GM12891 (cell line): ENCODE measurements at regions not wholly inside any gene's neighbourhood (a gene's known extent, or its start where the extent isn't known, plus 50 kb on each side); places are given as distances from the start of the nearest gene placed in this dataset.

ENCODE experiments used
- DNase-seq: peaks from one replicate; pipeline ENCODE4 v3.0.0; 2011; ENCODE audit warnings: low spot score; ENCODE audit not compliant: insufficient read length
- FAIRE-seq: peaks from 2 replicates; lab custom pipeline; 2011; peaks lifted over from hg19 to GRCh38; lab: Jason Lieb, UNC
- PAX5 ChIP-seq: IDR thresholded peaks from 2 replicates; pipeline ENCODE4 v1.6.1; 2011; ENCODE audit warnings: low read length, moderate library complexity, mild to moderate bottlenecking; ENCODE audit not compliant: insufficient read depth, severe bottlenecking
- POLR2A ChIP-seq: IDR thresholded peaks from 2 replicates; pipeline ENCODE4 v1.6.1; 2011; ENCODE audit warnings: low read depth, low read length, control low read depth
- POLR2AphosphoS5 ChIP-seq: IDR thresholded peaks from 2 replicates; pipeline ENCODE4 v1.6.1; 2011; ENCODE audit warnings: low read depth, low read length, control low read depth
- POU2F2 ChIP-seq: IDR thresholded peaks from 2 replicates; pipeline ENCODE4 v1.6.1; 2011; ENCODE audit warnings: low read depth, mild to moderate bottlenecking, control low read depth, low read length, moderate library complexity
- SPI1 ChIP-seq: IDR thresholded peaks from 2 replicates; pipeline ENCODE4 v1.6.1; 2011; ENCODE audit warnings: low read depth, low read length, control low read depth
- TAF1 ChIP-seq: IDR thresholded peaks from 2 replicates; pipeline ENCODE4 v1.6.1; 2011; ENCODE audit warnings: low read depth, low read length, control low read depth

GRCh38 chr11:115918576-115918975 lies 414.4 kb upstream of the CADM1 start:
- TF ChIP-seq SPI1, result 0 out of 2 replicates have a peak, but pooled peaks have one; percentile 14
- TF ChIP-seq POLR2A, result no peak
- DNase-seq (no peak), FAIRE-seq (no peak)

GRCh38 chr11:115916608-115917007 lies 412.4 kb upstream of the CADM1 start:
- no peak for FAIRE-seq
- no peak for DNase-seq
- TF ChIP-seq POLR2AphosphoS5 (no peak), SPI1 (no peak), POU2F2 (no peak), PAX5 (no peak), TAF1 (no peak), POLR2A (no peak)

GRCh38 chr11:115912484-115912945 lies 408.3 kb upstream of the CADM1 start:
- DNase-seq (no peak), FAIRE-seq (peak; percentile 83)
- TF ChIP-seq SPI1, result peak; percentile 23; the same call in 1 of the 2 replicates
- TF ChIP-seq TAF1, result no peak

- TF ChIP-seq POLR2AphosphoS5, result no peak
- TF ChIP-seq TAF1, result no peak
- TF ChIP-seq POU2F2, result no peak
- TF ChIP-seq SPI1, result no peak
- TF ChIP-seq POLR2A, result no peak
- TF ChIP-seq PAX5, result no peak
- no peak for FAIRE-seq
- DNase-seq, result no peak
Measured at GRCh38 chr11:115911613-115912346, 407.6 kb upstream of the CADM1 start.

- FAIRE-seq (no peak), DNase-seq (no peak)
- no peak for TF ChIP-seq POU2F2
- TF ChIP-seq PAX5, result no peak
- no peak for TF ChIP-seq SPI1
- TF ChIP-seq POLR2A, result no peak
- TF ChIP-seq TAF1, result no peak
- no peak for TF ChIP-seq POLR2AphosphoS5
Measured at GRCh38 chr11:115910379-115910778, 406.2 kb upstream of the CADM1 start.

- TF ChIP-seq POLR2AphosphoS5 (no peak), SPI1 (no peak), TAF1 (no peak), POLR2A (no peak), POU2F2 (no peak), PAX5 (no peak)
- FAIRE-seq (no peak), DNase-seq (no peak)
Measured at GRCh38 chr11:115906171-115906570, 402.0 kb upstream of the CADM1 start.

GRCh38 chr11:115905341-115906000 lies 401.3 kb upstream of the CADM1 start:
- DNase-seq, result no peak
- FAIRE-seq, result no peak
- no peak for TF ChIP-seq POLR2AphosphoS5
- TF ChIP-seq SPI1, result no peak
- no peak for TF ChIP-seq POLR2A
- TF ChIP-seq POU2F2, result no peak
- no peak for TF ChIP-seq PAX5
- TF ChIP-seq TAF1, result no peak

GRCh38 chr11:115903179-115903578 lies 399.0 kb upstream of the CADM1 start:
- no peak for TF ChIP-seq POU2F2
- no peak for TF ChIP-seq POLR2A
- no peak for TF ChIP-seq POLR2AphosphoS5
- TF ChIP-seq PAX5, result no peak
- TF ChIP-seq TAF1, result no peak
- TF ChIP-seq SPI1, result no peak
- FAIRE-seq, result peak; percentile 47
- no peak for DNase-seq

GRCh38 chr11:115901069-115901468 lies 396.9 kb upstream of the CADM1 start:
- FAIRE-seq (no peak), DNase-seq (no peak)
- TF ChIP-seq PAX5 (no peak), POLR2AphosphoS5 (no peak), POLR2A (no peak), TAF1 (no peak), POU2F2 (no peak), SPI1 (no peak)
